ENCODE measurements at regions not wholly inside any gene's neighbourhood (a gene's known extent, or its start where the extent isn't known, plus 50 kb on each side); places are given as distances from the start of the nearest gene placed in this dataset.

- TF ChIP-seq NR2F2 (IDR thresholded peaks at IDR 0.05) = no peak
- TF ChIP-seq, protein P1, sequence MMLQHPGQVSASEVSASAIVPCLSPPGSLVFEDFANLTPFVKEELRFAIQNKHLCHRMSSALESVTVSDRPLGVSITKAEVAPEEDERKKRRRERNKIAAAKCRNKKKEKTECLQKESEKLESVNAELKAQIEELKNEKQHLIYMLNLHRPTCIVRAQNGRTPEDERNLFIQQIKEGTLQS (IDR thresholded peaks at IDR 0.05) = no peak
- TF ChIP-seq MAX (IDR thresholded peaks at IDR 0.05) = no peak
- TF ChIP-seq RAD21 (IDR thresholded peaks at IDR 0.05) = no peak
- no peak for TF ChIP-seq HNF4A (conservative IDR thresholded peaks at IDR 0.05)
- no peaks in the 10 kb centered on the region for H3K27me3 ChIP-seq (ENCODE audit: control insufficient read depth in 4 of 4, insufficient read depth in 4 of 4, low read length in 3 of 4)
- H3K9me3 ChIP-seq (ENCODE audit: control insufficient read depth in 4 of 4, low read length in 3 of 4) = no peaks in the 10 kb centered on the region
- no peak for DNase-seq (ENCODE audit: low spot score)
- H3K9ac ChIP-seq (ENCODE audit: low read depth in 1 of 2, low read length in 2 of 2) = no peak overlapping the region
- H3K36me3 ChIP-seq (ENCODE audit: control insufficient read depth in 4 of 4, insufficient read depth in 3 of 4, low read depth in 1 of 4, low read length in 3 of 4) = no peaks in the 10 kb centered on the region
- H3K27ac ChIP-seq (ENCODE audit: low read depth in 1 of 2, low read length in 2 of 2) = no peak overlapping the region
- H3K4me1 ChIP-seq (ENCODE audit: control insufficient read depth in 4 of 4, insufficient read depth in 4 of 4, low read length in 3 of 4) = no peaks in the 10 kb centered on the region
- 67% methylated on average over 2 of the region's 2 CpGs for WGBS
- H3K4me3 ChIP-seq (ENCODE audit: low read depth in 1 of 3, low read length in 3 of 3) = no peak overlapping the region
Measured at GRCh38 chr9:115757461-115757860, 396.1 kb upstream of the PAPPA start.

- no peaks in the 10 kb centered on the region for H3K4me1 ChIP-seq (ENCODE audit: control insufficient read depth in 4 of 4, insufficient read depth in 4 of 4, low read length in 3 of 4)
- no peak overlapping the region for H3K9ac ChIP-seq (ENCODE audit: low read depth in 1 of 2, low read length in 2 of 2)
- no peaks in the 10 kb centered on the region for H3K9me3 ChIP-seq (ENCODE audit: control insufficient read depth in 4 of 4, low read length in 3 of 4)
- H3K36me3 ChIP-seq (ENCODE audit: control insufficient read depth in 4 of 4, insufficient read depth in 3 of 4, low read depth in 1 of 4, low read length in 3 of 4) = no peaks in the 10 kb centered on the region
- H3K27ac ChIP-seq (ENCODE audit: low read depth in 1 of 2, low read length in 2 of 2) = no peak overlapping the region
- no peak for DNase-seq (ENCODE audit: low spot score)
- no peaks in the 10 kb centered on the region for H3K27me3 ChIP-seq (ENCODE audit: control insufficient read depth in 4 of 4, insufficient read depth in 4 of 4, low read length in 3 of 4)
- TF ChIP-seq ZBTB33 (IDR thresholded peaks at IDR 0.05) (no peak), MAX (IDR thresholded peaks at IDR 0.05) (no peak), RAD21 (IDR thresholded peaks at IDR 0.05) (no peak), GABPA (IDR thresholded peaks at IDR 0.05 in 1 of 2, conservative IDR thresholded peaks at IDR 0.05 in 1 of 2) (no peak), TAF1 (conservative IDR thresholded peaks at IDR 0.05) (no peak), FOXA1 (IDR thresholded peaks at IDR 0.05) (no peak), RXRA (IDR thresholded peaks at IDR 0.05) (no peak), JUND (IDR thresholded peaks at IDR 0.05) (no peak)
- TF ChIP-seq, protein P2, sequence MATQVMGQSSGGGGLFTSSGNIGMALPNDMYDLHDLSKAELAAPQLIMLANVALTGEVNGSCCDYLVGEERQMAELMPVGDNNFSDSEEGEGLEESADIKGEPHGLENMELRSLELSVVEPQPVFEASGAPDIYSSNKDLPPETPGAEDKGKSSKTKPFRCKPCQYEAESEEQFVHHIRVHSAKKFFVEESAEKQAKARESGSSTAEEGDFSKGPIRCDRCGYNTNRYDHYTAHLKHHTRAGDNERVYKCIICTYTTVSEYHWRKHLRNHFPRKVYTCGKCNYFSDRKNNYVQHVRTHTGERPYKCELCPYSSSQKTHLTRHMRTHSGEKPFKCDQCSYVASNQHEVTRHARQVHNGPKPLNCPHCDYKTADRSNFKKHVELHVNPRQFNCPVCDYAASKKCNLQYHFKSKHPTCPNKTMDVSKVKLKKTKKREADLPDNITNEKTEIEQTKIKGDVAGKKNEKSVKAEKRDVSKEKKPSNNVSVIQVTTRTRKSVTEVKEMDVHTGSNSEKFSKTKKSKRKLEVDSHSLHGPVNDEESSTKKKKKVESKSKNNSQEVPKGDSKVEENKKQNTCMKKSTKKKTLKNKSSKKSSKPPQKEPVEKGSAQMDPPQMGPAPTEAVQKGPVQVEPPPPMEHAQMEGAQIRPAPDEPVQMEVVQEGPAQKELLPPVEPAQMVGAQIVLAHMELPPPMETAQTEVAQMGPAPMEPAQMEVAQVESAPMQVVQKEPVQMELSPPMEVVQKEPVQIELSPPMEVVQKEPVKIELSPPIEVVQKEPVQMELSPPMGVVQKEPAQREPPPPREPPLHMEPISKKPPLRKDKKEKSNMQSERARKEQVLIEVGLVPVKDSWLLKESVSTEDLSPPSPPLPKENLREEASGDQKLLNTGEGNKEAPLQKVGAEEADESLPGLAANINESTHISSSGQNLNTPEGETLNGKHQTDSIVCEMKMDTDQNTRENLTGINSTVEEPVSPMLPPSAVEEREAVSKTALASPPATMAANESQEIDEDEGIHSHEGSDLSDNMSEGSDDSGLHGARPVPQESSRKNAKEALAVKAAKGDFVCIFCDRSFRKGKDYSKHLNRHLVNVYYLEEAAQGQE (IDR thresholded peaks at IDR 0.05) = no peak
- TF ChIP-seq, protein P1 (IDR thresholded peaks at IDR 0.05) = no peak
- 81% methylated on average over 3 of the region's 3 CpGs for WGBS
- no peak overlapping the region for H3K4me3 ChIP-seq (ENCODE audit: low read depth in 1 of 3, low read length in 3 of 3)
Measured at GRCh38 chr9:115758441-115758840, 395.1 kb upstream of the PAPPA start.

Data from liver (tissue), 7 donors.